Thymus (tissue), 11 donors: ENCODE measurements at regions not wholly inside any gene's neighbourhood (a gene's known extent, or its start where the extent isn't known, plus 50 kb on each side); places are given as distances from the start of the nearest gene placed in this dataset.

Experiments
- DNase-seq, 9 donors: peaks; one replicate each; pipeline ENCODE4 v3.0.0-alpha.2; 2013; ENCODE audit warnings: low spot score in 9 of 9, low read depth in 6 of 9, missing footprints in 1 of 9
- H3K27ac ChIP-seq, 2 donors: one replicate each; pipeline ENCODE4 v1.5.1; 2013; ENCODE audit warnings: control low read depth in 1 of 2, low read depth in 1 of 2, low read length in 1 of 2, mild to moderate bottlenecking in 1 of 2, moderate library complexity in 1 of 2
- H3K27me3 ChIP-seq, 2 donors: one replicate each; pipeline ENCODE4 v1.5.1; 2013; ENCODE audit warnings: low read length in 1 of 2; ENCODE audit not compliant: control insufficient read depth in 2 of 2, insufficient read depth in 1 of 2
- H3K36me3 ChIP-seq, 2 donors: one replicate each; pipeline ENCODE4 v1.5.1; 2013; ENCODE audit warnings: low read length in 1 of 2, mild to moderate bottlenecking in 1 of 2, moderate library complexity in 1 of 2; ENCODE audit not compliant: control insufficient read depth in 2 of 2, insufficient read depth in 2 of 2
- H3K4me1 ChIP-seq, 2 donors: one replicate each; pipeline ENCODE4 v1.5.1; 2013; ENCODE audit warnings: low read length in 2 of 2; ENCODE audit not compliant: control insufficient read depth in 2 of 2, insufficient read depth in 2 of 2
- H3K4me3 ChIP-seq, 2 donors: one replicate each; pipeline ENCODE4 v1.5.1; 2013; ENCODE audit warnings: low read length in 2 of 2, control low read depth in 1 of 2, mild to moderate bottlenecking in 1 of 2
- H3K9me3 ChIP-seq, 2 donors: one replicate each; pipeline ENCODE4 v1.5.1; 2013; ENCODE audit warnings: low read length in 1 of 2, mild to moderate bottlenecking in 1 of 2; ENCODE audit not compliant: control insufficient read depth in 2 of 2, insufficient read depth in 1 of 2
- WGBS: extraction: QIAGEN DNeasy Blood & Tissue Kit; methylation state at CpG from one replicate; pipeline ENCODE4 v1.1.7; 2013; 5-methylcytosine and 5-hydroxymethylcytosine counted together
- donor health status: healthy.

DNA sequence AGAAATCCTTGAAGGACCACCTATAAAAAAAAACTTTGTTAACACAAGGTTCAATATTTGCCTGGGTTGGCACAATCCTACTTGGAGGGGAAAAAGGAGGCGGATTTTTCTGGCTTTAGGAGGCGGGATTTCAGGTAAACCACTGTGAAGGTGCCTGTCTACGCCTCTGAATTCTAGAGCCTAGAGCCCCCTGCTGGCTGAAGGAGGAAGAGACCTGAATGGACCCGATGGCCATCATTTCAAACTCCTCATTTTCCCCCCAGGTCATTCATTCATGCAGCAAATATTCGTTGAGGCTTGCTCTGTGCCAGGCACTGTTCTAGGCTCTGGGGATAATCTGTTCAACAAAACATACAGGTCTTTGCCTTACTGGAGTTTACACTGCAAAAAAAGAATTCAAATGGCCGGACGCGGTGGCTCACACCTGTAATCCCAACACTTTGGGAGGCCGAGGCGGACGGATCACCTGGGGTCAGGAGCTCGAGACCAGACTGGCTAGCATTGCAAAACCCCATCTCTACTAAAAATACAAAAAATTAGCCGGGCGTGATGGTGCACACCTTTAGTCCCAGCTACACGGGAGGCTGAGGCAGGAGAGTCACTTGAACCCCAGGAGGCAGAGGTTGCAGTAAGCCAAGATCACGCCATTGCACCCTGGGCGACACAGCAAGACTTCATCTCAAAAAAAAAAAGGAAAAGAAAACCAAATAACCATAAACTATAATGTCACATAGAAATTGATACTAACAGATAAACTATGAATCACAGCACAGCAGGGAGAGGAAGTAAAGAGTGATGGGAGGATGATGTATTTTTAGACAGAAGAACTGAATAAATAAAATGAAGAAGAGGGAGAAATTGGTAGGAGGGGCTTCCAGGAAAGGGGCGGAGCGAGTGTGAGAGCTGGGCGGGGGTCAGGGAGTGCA lies 90.1 kb upstream of the NFE2L3 start:
- 68% methylated on average over 20 of the region's 20 CpGs for WGBS
- H3K4me1 ChIP-seq: no peaks in the 10 kb centered on the region
- H3K9me3 ChIP-seq: no peaks in the 10 kb centered on the region
- H3K36me3 ChIP-seq: no peaks in the 10 kb centered on the region
- H3K4me3 ChIP-seq: no peak overlapping the region
- H3K27me3 ChIP-seq: peaks cover 0 to 3% of the 10 kb centered on the region in 2 donors
- no peak overlapping the region for H3K27ac ChIP-seq
- peak; percentile 21 to 77 (median 50) for DNase-seq

DNA sequence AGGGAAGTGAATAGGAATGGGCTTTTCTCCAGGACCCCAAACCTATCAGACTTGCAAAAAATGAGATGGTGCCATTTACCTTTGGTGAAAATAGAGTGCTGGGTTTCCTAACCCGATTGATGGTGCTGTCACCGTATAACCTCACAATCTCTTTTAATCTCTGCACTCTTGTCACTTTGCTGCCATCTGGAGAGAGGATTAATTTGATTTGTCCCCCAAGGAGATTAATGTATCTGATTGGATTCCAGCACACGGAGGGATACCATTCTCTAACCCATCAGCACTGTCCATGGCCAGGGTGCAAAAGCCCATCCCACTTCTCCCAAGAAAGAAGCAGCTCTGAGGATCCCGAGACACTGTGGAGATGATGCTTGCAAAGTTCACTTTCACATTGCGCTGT lies 86.3 kb upstream of the NFE2L3 start:
- peaks cover 0 to 3% of the 10 kb centered on the region in 2 donors for H3K27me3 ChIP-seq
- H3K4me3 ChIP-seq: no peak overlapping the region
- 86% methylated on average over 5 of the region's 5 CpGs for WGBS
- H3K36me3 ChIP-seq: no peaks in the 10 kb centered on the region
- no peaks in the 10 kb centered on the region for H3K9me3 ChIP-seq
- H3K27ac ChIP-seq: no peak overlapping the region
- no peaks in the 10 kb centered on the region for H3K4me1 ChIP-seq
- DNase-seq: no peak

DNA sequence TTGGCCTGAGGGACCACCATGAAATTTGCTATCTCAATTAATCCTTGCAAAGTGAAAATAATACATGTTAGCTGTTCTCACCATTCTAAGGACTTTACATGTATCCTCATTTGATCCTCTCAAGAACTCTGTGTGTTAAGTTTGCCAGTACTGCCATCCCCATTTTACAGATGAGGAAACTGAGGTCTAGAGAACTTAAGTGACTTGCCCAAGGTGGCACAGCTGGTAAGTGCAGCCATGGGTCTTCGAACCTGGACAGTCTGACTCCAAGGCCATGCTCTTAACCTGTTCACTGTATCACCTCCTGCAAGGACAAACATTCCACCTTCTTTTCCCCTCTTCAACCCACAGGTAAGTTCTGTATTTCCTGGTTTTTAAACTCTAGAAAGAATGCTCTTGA lies 85.3 kb upstream of the NFE2L3 start:
- no peaks in the 10 kb centered on the region for H3K4me1 ChIP-seq
- no peaks in the 10 kb centered on the region for H3K36me3 ChIP-seq
- H3K4me3 ChIP-seq: no peak overlapping the region
- H3K27me3 ChIP-seq: peaks cover 0 to 3% of the 10 kb centered on the region in 2 donors
- no peak overlapping the region for H3K27ac ChIP-seq
- WGBS: 98% methylated on average over 1 of the region's 1 CpG
- no peaks in the 10 kb centered on the region for H3K9me3 ChIP-seq
- no peak for DNase-seq

DNA sequence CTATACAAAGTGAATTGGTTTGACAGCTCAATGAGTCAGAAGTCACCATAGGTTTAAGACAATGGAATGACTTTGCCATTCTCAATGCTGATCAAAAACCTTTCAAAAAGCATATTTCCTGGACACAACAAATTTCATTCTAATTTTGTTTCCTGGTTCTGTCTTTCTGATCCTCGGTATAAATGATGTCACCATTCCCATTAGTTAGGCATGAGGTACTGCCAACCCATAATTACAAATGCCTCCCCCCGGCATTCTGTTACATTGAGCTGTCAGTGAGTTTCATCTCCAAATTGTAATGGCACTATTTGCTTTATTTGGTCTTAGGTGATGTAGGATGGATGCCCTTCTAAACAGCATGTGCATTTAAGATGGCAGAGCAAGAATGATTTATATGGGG lies 81.7 kb upstream of the NFE2L3 start:
- Histone ChIP-seq H3K27me3 (no peaks in the 10 kb centered on the region), H3K4me1 (peaks cover 2 to 5% of the 10 kb centered on the region in 2 donors), H3K4me3 (no peak overlapping the region), H3K36me3 (no peaks in the 10 kb centered on the region), H3K9me3 (no peaks in the 10 kb centered on the region), H3K27ac (no peak overlapping the region)
- DNase-seq: no peak
- WGBS: 95% methylated on average over 2 of the region's 2 CpGs

DNA sequence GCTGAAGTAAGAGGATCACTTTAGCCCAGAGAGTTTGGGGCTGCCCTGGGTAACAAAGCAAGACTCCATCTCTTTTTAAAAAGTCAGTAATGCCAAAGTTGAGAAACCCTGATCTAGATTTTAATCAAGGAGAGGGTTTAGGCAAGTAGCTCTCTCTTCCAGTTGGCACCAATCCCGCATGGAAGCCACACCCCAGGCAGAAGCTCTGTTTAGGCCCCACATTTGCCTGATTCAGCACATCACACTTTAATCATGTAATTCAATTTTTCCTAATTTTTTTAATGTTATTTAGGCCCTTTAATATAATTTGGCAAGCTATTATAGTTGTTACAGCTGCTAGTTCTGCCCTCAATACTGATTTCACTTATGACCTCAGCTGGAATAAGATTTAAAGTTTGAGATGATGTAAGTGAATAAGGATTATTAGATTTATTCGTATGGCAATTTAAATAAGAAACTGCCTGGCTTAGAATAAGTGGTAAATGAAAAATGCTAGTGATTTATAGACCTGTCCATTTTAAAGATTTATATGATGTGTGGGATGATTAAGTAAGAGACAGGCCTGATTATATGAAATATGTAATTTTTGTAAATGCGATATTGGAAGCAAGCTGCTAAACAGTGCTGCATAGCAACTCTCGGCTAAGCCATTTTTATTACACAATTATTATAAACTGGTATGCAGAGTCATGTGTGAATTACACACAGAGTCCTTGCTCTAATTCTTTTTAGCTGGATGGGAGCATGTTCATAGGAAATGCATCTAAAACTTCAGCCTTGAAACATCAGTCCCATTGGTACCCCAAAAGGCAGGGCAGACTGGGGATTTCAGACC lies 80.2 kb upstream of the NFE2L3 start:
- Histone ChIP-seq H3K4me3 (no peak overlapping the region), H3K27ac (no peak overlapping the region), H3K27me3 (no peaks in the 10 kb centered on the region), H3K36me3 (no peaks in the 10 kb centered on the region), H3K4me1 (peaks cover 2 to 5% of the 10 kb centered on the region in 2 donors), H3K9me3 (no peaks in the 10 kb centered on the region)
- 97% methylated on average over 4 of the region's 4 CpGs for WGBS
- no peak for DNase-seq

DNA sequence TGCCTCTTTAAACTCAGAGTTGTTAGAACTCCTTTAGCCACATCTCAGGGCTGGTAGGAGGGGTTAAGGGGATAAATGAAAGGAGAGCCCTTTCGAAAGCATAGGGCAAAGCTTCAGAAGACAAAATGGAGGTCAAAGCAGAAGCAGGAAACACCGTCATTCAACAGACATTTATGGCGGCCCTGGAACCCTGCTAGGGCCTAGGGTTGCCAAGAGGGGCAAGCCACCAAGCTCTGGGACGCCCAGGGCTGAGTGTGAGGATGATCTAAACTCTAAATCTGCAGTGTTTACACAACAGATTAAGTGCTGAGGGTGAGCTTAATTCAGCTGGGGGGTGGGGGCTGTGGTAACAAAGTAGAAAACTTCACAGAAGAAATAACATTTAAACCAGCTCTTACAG lies 79.0 kb upstream of the NFE2L3 start:
- WGBS: 81% methylated on average over 4 of the region's 4 CpGs

DNA sequence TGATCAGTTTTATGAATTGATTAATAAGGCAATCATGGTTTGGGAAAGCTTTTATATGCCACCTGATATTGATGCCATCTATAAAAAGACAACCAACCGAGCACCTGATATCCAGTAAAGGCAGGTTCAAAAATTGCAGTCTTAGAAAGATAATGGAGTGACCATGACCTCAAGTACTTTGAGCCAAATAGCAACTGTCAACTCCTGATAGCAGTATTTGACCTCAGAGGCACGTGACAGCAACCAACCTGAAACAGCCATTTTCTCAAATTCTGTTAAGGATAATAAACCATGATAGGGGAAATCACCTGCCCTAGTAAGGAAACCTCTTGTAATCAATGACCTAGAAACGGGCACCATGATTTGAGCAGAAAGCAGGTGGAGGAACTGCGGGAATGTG lies 77.1 kb upstream of the NFE2L3 start:
- no peak for DNase-seq
- WGBS: 94% methylated on average over 4 of the region's 4 CpGs
- no peak overlapping the region for H3K4me3 ChIP-seq
- no peaks in the 10 kb centered on the region for H3K36me3 ChIP-seq
- H3K27me3 ChIP-seq: no peaks in the 10 kb centered on the region
- H3K4me1 ChIP-seq: peaks cover 2 to 16% of the 10 kb centered on the region in 2 donors
- no peak overlapping the region for H3K27ac ChIP-seq
- H3K9me3 ChIP-seq: no peaks in the 10 kb centered on the region

More for the DNA sequence above, 79.0 kb upstream of the NFE2L3 start:
- H3K27ac ChIP-seq: no peak overlapping the region
- peaks cover 2 to 5% of the 10 kb centered on the region in 2 donors for H3K4me1 ChIP-seq
- no peak overlapping the region for H3K4me3 ChIP-seq
- DNase-seq: peak in 1 of 9 donors; percentile 23
- no peaks in the 10 kb centered on the region for H3K9me3 ChIP-seq
- H3K36me3 ChIP-seq: no peaks in the 10 kb centered on the region
- H3K27me3 ChIP-seq: no peaks in the 10 kb centered on the region

DNA sequence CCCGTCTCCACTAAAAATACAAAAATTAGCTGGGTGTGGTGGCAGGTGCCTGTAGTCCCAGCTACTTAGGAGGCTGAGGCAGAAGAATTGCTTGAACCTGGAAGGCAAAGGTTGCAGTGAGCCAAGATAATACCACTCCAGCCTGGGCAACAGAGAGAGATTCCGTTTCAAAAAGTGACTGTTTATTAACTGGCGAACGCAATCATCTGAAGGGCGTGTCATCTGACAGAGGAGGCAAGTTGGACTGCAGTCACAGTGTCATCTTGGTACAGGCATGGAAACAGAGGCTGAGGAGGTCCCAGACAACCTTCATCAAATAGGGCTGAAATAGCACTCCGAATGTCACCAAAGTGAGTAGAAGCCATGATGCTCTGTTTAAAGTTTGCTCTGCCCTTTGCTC lies 75.3 kb upstream of the NFE2L3 start:
- 95% methylated on average over 6 of the region's 6 CpGs for WGBS
- Histone ChIP-seq H3K4me1 (peaks cover 2 to 16% of the 10 kb centered on the region in 2 donors), H3K27me3 (no peaks in the 10 kb centered on the region), H3K9me3 (no peaks in the 10 kb centered on the region), H3K4me3 (no peak overlapping the region), H3K36me3 (no peaks in the 10 kb centered on the region), H3K27ac (no peak overlapping the region)
- no peak for DNase-seq
